ENCODE measurements at regions not wholly inside any gene's neighbourhood (a gene's known extent, or its start where the extent isn't known, plus 50 kb on each side); places are given as distances from the start of the nearest gene placed in this dataset.

- no peak for DNase-seq (ENCODE audit: low spot score)
- H4K20me1 ChIP-seq (ENCODE audit: insufficient read depth, low read length): no peaks in the 10 kb centered on the region
- no peak for ATAC-seq
- intact Hi-C loops (cut with micrococcal nuclease; ENCODE audit: unreplicated experiment): no loop called here
- BruUV-seq (replicated peaks): no TSS peak
- POLR2A ChIA-PET: no interaction called here
- in situ Hi-C loops (cut with HindIII; ENCODE audit: extremely low pct_ligation_motif_present, low pct_unique_long_range_greater_than_20kb): no loop called here
- FAIRE-seq: no peak
- H3K4me3 ChIP-seq (replicated peaks in 1 of 3; ENCODE audit: insufficient read depth in 1 of 3, low read depth in 2 of 3, low read length in 3 of 3): no peak overlapping the region
- H3K9me3 ChIP-seq (ENCODE audit: low read length): no peaks in the 10 kb centered on the region
- no peak overlapping the region for H3K9ac ChIP-seq (ENCODE audit: insufficient read depth, low read depth, low read length)
- CTCF ChIA-PET (ENCODE audit: low intra/inter-chr PET ratio, low total read pairs): no interaction called here
- H3K27ac ChIP-seq (ENCODE audit: extremely low read length, insufficient read depth, low read length): no peak overlapping the region
- WGBS (ENCODE audit: low lambda C conversion rate): 2% methylated on average over 3 of the region's 3 CpGs
- no peaks in the 10 kb centered on the region for H3K36me3 ChIP-seq (replicated peaks in 1 of 2; ENCODE audit: control insufficient read depth in 1 of 2, insufficient read depth in 2 of 2, low read length in 2 of 2)
- no peaks in the 10 kb centered on the region for H3K79me2 ChIP-seq (ENCODE audit: insufficient read depth, low read length)
- H2AFZ ChIP-seq (ENCODE audit: low read length): no peak overlapping the region
- H3K4me2 ChIP-seq (ENCODE audit: low read depth, low read length): no peak overlapping the region
- no peaks in the 10 kb centered on the region; a peak in 1 of 5 replicates for H3K27me3 ChIP-seq (ENCODE audit: control insufficient read depth in 1 of 2, insufficient read depth in 2 of 2, low read length in 2 of 2)
- H3K4me1 ChIP-seq (ENCODE audit: insufficient read depth, low read length): no peaks in the 10 kb centered on the region
- no peak for TF ChIP-seq ZNF335 (CRISPR knock-in tag; IDR thresholded peaks at IDR 0.05)
- TF ChIP-seq MED13 (CRISPR knock-in tag; IDR thresholded peaks at IDR 0.05): no peak
- no peak for TF ChIP-seq BRF2 (CRISPR knock-in tag; IDR thresholded peaks at IDR 0.05)
- TF ChIP-seq ZNF616 (CRISPR knock-in tag; IDR thresholded peaks at IDR 0.05; ENCODE audit: low read depth): no peak
- TF ChIP-seq THAP8 (CRISPR knock-in tag; IDR thresholded peaks at IDR 0.05; ENCODE audit: borderline replicate concordance): no peak
- no peak for TF ChIP-seq ZSCAN5A (CRISPR knock-in tag; IDR thresholded peaks at IDR 0.05; ENCODE audit: borderline replicate concordance)
- TF ChIP-seq ZNF615 (CRISPR knock-in tag; IDR thresholded peaks at IDR 0.05; ENCODE audit: borderline replicate concordance): no peak
- TF ChIP-seq ATAD3A (CRISPR knock-in tag; IDR thresholded peaks at IDR 0.05): no peak
- TF ChIP-seq NCOA1 (CRISPR knock-in tag; IDR thresholded peaks at IDR 0.05): no peak
- no peak for TF ChIP-seq ZBTB46 (CRISPR knock-in tag; IDR thresholded peaks at IDR 0.05; ENCODE audit: borderline replicate concordance)
- no peak for TF ChIP-seq ZBTB7A (CRISPR knock-in tag; IDR thresholded peaks at IDR 0.05)
- TF ChIP-seq THAP7 (CRISPR knock-in tag; IDR thresholded peaks at IDR 0.05): no peak
- no peak for TF ChIP-seq PRDM15 (CRISPR knock-in tag; IDR thresholded peaks at IDR 0.05)
- TF ChIP-seq MIER2 (CRISPR knock-in tag; IDR thresholded peaks at IDR 0.05): no peak
- no peak for TF ChIP-seq ZMYM2 (CRISPR knock-in tag; IDR thresholded peaks at IDR 0.05)
- no peak for TF ChIP-seq ZNF337 (CRISPR knock-in tag; IDR thresholded peaks at IDR 0.05; ENCODE audit: borderline replicate concordance, low read depth)
Measured at GRCh38 chr11:110000850-110001249, 92.3 kb upstream of the ZC3H12C start.

All from HepG2 (cell line).